Immature natural killer cell (primary cell): ENCODE measurements at regions not wholly inside any gene's neighbourhood (a gene's known extent, or its start where the extent isn't known, plus 50 kb on each side); places are given as distances from the start of the nearest gene placed in this dataset.
A peak's percentile ranks its signal among the peaks of the same experiment; 100 is the strongest.
"Not testable (repeated sequence)": the region's sequence is repeated elsewhere in the genome, so short reads cannot be mapped to it uniquely, and the experiment has no call there.

Experiments
- DNase-seq, 3 donors: peaks; one replicate each; pipeline ENCODE4 v3.0.0; 2022; ENCODE audit warnings: mixed read lengths in 1 of 3
- H3K27ac Mint-ChIP-seq, 6 donors: one replicate each; pipeline ENCODE4 v1.8.0; 2020; ENCODE audit warnings: mixed read lengths in 6 of 6, mild to moderate bottlenecking in 5 of 6, inconsistent platforms in 4 of 6, moderate library complexity in 3 of 6
- H3K27me3 Mint-ChIP-seq, 3 donors: one replicate each; pipeline ENCODE4 v1.8.0; 2020 to 2021; ENCODE audit warnings: low read depth in 3 of 3, mild to moderate bottlenecking in 3 of 3, mixed read lengths in 3 of 3, moderate library complexity in 3 of 3, inconsistent platforms in 1 of 3
- H3K36me3 Mint-ChIP-seq, 3 donors: one replicate each; pipeline ENCODE4 v1.8.0; 2020; ENCODE audit warnings: mixed read lengths in 3 of 3, inconsistent platforms in 2 of 3, mild to moderate bottlenecking in 2 of 3
- H3K4me1 Mint-ChIP-seq, 2 donors: one replicate each; pipeline ENCODE4 v1.8.0; 2020; ENCODE audit warnings: inconsistent platforms in 2 of 2, mild to moderate bottlenecking in 2 of 2, mixed read lengths in 2 of 2, moderate library complexity in 1 of 2
- H3K4me3 Mint-ChIP-seq, 5 donors: one replicate each; pipeline ENCODE4 v1.8.0; 2020; ENCODE audit warnings: mild to moderate bottlenecking in 5 of 5, mixed read lengths in 5 of 5, inconsistent platforms in 3 of 5, moderate library complexity in 3 of 5
- H3K9me3 Mint-ChIP-seq, 6 donors: one replicate each; pipeline ENCODE4 v1.8.0; 2020; ENCODE audit warnings: mild to moderate bottlenecking in 6 of 6, mixed read lengths in 6 of 6, inconsistent platforms in 4 of 6, moderate library complexity in 3 of 6

DNA sequence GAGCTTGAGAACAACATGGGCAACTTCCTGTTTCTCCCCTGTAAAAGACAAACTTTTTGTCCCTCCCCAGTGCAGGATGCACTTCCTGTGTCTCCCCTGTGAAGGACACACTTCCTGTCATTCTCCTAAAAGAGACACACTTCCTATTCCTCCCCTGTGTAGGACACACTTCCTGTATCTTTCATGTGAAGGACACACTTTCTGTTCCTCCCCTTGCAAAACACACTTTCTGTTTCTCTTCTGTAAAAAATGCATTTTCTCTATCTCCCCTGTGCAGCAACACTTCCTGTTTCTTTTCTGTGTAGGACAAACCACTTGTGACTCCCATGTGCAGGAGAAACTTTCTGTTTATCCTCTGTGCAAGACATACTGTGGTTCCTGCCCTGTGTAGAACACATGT, 488.6 kb upstream of the USP9Y start:
- no peak for DNase-seq
- no peaks in the 10 kb centered on the region for H3K27me3 Mint-ChIP-seq
- no peaks in the 10 kb centered on the region for H3K4me1 Mint-ChIP-seq
- peak overlapping the region in 1 of 6 donors; percentile 10 for H3K27ac Mint-ChIP-seq
- H3K4me3 Mint-ChIP-seq = peak overlapping the region in 1 of 5 donors; percentile 65
- H3K36me3 Mint-ChIP-seq = peaks cover 0 to 47% (median 0%) of the 10 kb centered on the region in 3 donors
- peaks cover 0 to 59% (median 0%) of the 10 kb centered on the region in 6 donors for H3K9me3 Mint-ChIP-seq

DNA sequence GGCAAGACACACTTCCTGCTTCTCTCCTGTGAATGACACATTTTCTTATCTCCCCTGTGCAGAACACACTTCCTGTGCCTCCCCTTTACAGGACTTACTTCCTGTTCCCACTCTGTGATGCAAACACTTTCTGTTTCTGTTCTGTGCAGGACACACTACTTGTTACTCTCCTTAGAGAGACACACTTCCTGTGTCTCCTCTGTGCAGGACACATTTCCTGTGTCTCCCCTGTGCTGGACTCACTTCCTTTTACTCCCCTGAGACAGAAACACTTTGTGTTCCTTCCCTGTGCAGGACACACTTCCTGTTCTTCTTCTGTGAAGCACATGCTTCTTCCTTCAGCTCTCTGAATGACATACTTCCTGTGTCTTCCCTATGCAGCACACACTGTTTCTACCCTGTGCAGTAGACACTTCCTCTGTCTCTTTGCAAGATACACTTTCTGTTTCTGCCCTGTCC, 485.4 kb upstream of the USP9Y start:
- no peak for DNase-seq
- no peaks in the 10 kb centered on the region for H3K4me1 Mint-ChIP-seq
- H3K36me3 Mint-ChIP-seq = peaks cover 0 to 53% (median 0%) of the 10 kb centered on the region in 3 donors
- H3K9me3 Mint-ChIP-seq = peaks cover 0 to 69% (median 0%) of the 10 kb centered on the region in 6 donors
- H3K4me3 Mint-ChIP-seq = peak overlapping the region in 1 of 5 donors; percentile 75
- peak overlapping the region in 1 of 6 donors; percentile 84 for H3K27ac Mint-ChIP-seq
- H3K27me3 Mint-ChIP-seq = no peaks in the 10 kb centered on the region

DNA sequence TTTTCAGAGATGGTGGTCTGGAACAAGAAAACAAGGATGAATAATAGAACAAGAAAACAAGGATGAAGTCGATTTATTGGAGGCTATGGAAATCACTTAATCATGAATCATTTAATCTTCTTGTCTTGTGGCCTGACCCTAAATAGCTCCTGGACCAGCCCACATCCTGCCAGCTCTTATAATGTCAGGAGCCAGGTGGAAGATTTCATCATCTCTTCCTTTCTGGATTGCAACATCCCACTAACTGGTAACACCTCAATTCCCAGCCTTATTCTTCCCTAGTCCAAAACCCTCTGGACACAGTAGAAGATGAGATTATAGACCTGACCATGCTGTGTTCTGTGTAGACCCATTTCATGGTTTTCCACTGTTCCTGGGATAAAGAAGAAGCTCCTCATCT, 470.1 kb upstream of the USP9Y start:
- no peak for DNase-seq
- Mint-ChIP-seq H3K36me3 (no peaks in the 10 kb centered on the region), H3K27ac (no peak overlapping the region), H3K4me3 (no peak overlapping the region), H3K27me3 (peaks cover 0 to 5% (median 0%) of the 10 kb centered on the region in 3 donors), H3K9me3 (peaks cover 0 to 2% (median 0%) of the 10 kb centered on the region in 6 donors), H3K4me1 (no peaks in the 10 kb centered on the region)

DNA sequence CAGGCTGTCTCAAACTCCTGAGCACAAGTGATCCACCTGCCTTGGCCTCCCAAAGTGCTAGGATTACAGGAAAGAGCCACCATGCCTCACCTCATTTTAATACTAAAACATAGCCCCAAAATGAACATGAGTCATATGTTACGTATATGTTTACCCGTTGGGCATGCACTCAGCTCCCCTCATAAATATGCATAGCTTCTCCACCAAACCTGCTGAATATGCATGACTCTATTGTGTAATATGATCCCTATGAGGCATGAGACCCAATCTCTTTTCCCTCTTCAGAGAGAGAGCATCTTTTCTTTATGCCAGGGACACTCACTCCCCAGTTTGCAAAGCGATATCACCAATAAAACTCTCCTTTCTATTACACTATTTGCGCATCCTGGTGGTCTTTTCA, 464.6 kb upstream of the USP9Y start:
- Mint-ChIP-seq H3K9me3 (no peaks in the 10 kb centered on the region), H3K27me3 (peaks cover 0 to 2% (median 0%) of the 10 kb centered on the region in 3 donors), H3K4me3 (no peak overlapping the region)

DNA sequence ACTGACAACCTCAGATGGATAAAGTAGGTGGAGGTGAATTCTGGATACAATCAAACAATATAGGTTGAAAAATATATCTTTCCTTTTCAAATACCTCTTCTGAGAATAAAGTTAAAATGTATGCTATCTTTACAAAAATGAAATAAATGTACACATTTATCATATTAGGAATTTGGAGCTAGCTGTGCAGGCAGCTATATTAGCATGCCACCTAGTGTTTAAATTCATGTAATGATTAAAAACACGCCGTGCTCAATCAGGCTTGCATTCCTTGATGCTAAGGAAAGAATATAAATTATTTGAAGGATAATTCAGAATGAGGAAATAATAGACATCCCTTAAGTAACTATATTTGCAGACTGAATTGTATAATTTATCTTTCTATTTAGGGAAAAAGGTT, 460.7 kb upstream of the USP9Y start:
- not testable (repeated sequence) for H3K9me3 Mint-ChIP-seq, H3K36me3 Mint-ChIP-seq, H3K4me1 Mint-ChIP-seq, H3K27me3 Mint-ChIP-seq, DNase-seq, H3K27ac Mint-ChIP-seq, H3K4me3 Mint-ChIP-seq

More for the DNA sequence above, 464.6 kb upstream of the USP9Y start:
- H3K27ac Mint-ChIP-seq = no peak overlapping the region
- DNase-seq = no peak
- H3K36me3 Mint-ChIP-seq = no peaks in the 10 kb centered on the region
- no peaks in the 10 kb centered on the region for H3K4me1 Mint-ChIP-seq

DNA sequence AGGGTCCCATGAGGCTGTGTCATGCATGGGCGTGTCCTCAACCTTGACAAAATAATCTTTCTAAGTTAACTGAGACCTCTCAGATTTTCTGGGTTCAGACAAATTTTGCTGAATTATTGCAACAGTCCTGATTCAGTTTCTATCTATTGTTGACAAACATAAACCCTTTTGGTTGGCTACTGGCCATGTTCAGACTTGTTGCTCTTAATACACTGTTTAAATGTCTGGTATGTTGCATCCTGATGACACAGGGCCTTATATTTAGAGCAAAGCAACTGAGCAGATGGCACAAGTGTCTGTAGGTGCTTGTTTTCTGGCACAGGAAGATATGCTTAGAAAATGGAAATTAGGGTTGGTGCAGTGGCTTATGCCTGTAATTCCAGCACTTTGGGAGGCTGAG, 456.9 kb upstream of the USP9Y start:
- H3K9me3 Mint-ChIP-seq = no peaks in the 10 kb centered on the region
- H3K36me3 Mint-ChIP-seq = no peaks in the 10 kb centered on the region
- peaks cover 0 to 4% (median 0%) of the 10 kb centered on the region in 3 donors for H3K27me3 Mint-ChIP-seq
- H3K27ac Mint-ChIP-seq = no peak overlapping the region
- no peak for DNase-seq
- H3K4me3 Mint-ChIP-seq = no peak overlapping the region
- no peaks in the 10 kb centered on the region for H3K4me1 Mint-ChIP-seq

DNA sequence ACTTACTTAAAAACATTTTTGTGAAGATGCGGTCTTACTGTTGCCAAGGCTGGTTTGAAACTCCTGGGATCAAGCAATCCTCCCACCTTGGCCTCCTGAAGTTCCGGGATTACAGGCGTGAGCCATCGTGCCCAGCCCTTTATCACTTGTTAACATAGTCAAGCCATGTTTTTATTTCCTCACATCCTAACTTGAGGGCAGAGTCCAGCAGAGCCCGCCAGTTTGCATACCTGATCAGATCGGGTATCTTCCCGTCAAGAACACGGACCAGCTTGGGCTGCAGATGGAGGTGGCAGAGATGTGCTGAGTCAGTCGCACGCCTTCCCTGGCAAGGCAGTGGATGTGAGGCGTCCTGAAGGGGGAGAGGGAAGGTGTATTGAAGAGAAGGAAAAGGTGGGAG, 447.3 kb upstream of the USP9Y start:
- H3K4me1 Mint-ChIP-seq = no peaks in the 10 kb centered on the region
- H3K27ac Mint-ChIP-seq = no peak overlapping the region

DNA sequence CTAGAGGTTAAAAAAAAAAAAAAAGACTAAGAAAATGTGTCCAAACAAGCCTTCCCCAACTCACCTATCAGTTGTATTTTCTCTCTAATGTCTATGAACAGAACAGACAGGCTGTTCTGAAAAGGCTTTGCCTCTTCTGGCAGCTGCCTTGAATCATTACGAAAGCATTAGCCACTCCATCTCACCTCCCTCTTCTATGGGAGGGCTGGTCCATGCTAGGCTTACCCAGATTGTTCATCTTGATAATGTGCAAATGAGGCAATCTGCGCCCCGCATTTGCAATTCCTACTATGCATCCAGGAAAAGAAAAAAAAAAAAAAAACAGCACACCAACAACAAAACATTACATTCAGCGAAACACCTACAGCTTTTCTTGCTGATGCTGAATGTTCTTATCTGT, 429.9 kb upstream of the USP9Y start:
- Mint-ChIP-seq H3K36me3 (no peaks in the 10 kb centered on the region), H3K9me3 (no peaks in the 10 kb centered on the region), H3K27me3 (no peaks in the 10 kb centered on the region), H3K27ac (no peak overlapping the region), H3K4me1 (no peaks in the 10 kb centered on the region), H3K4me3 (no peak overlapping the region)
- DNase-seq = no peak

More for the DNA sequence above, 447.3 kb upstream of the USP9Y start:
- DNase-seq = no peak
- H3K4me3 Mint-ChIP-seq = no peak overlapping the region
- no peaks in the 10 kb centered on the region for H3K36me3 Mint-ChIP-seq
- H3K27me3 Mint-ChIP-seq = peaks cover 0 to 1% (median 0%) of the 10 kb centered on the region in 3 donors
- H3K9me3 Mint-ChIP-seq = peaks cover 0 to 3% (median 0%) of the 10 kb centered on the region in 6 donors

DNA sequence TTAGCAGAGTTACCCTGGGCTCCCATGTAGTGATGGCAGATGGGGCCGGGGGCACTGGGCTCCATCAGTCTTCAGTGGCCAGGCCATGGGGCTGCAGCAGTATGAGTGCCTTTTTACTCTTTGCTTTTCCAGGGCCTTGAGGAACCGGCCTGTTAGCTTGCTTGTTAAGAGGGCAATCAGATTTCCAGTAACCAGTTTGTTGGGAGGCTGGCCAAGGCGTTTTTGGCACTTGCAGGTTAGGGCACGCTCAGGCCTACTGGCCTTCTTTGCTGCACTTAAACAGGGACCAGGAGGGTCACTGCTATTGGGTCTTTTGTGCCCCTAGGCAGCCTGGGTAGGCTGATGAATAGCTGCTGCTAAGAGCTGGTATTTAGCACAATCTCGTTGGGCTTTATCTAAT, 415.4 kb upstream of the USP9Y start:
- H3K36me3 Mint-ChIP-seq = no peaks in the 10 kb centered on the region
- no peak overlapping the region for H3K4me3 Mint-ChIP-seq
- H3K4me1 Mint-ChIP-seq = no peaks in the 10 kb centered on the region
- DNase-seq = no peak
- H3K9me3 Mint-ChIP-seq = peaks cover 0 to 2% (median 0%) of the 10 kb centered on the region in 6 donors
- H3K27ac Mint-ChIP-seq = no peak overlapping the region
- peaks cover 0 to 5% (median 0%) of the 10 kb centered on the region in 3 donors for H3K27me3 Mint-ChIP-seq

DNA sequence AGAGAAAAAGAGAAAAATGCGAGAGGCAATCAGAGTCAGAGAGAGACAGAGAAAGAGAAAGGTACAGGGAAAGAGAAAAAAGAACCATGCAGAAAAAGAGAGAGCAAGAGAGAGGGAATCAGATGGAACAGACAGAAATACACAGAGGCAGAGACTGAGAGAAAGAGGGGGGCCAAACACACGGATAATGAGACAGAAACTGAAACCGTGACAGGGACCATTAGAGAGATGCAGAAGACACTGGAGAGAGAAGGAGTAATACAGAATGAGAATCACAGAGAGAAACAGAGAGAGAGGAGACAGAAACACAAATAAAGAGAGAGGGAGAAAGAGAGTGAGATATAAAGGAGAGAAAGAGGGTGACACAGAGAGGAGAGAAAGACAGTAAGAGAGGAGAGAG, 412.1 kb upstream of the USP9Y start:
- Mint-ChIP-seq H3K9me3 (peaks cover 0 to 2% (median 0%) of the 10 kb centered on the region in 6 donors), H3K36me3 (no peaks in the 10 kb centered on the region), H3K4me1 (no peaks in the 10 kb centered on the region), H3K27ac (no peak overlapping the region), H3K27me3 (peaks cover 0 to 9% (median 0%) of the 10 kb centered on the region in 3 donors), H3K4me3 (peak overlapping the region in 1 of 5 donors; percentile 81)
- DNase-seq = no peak

DNA sequence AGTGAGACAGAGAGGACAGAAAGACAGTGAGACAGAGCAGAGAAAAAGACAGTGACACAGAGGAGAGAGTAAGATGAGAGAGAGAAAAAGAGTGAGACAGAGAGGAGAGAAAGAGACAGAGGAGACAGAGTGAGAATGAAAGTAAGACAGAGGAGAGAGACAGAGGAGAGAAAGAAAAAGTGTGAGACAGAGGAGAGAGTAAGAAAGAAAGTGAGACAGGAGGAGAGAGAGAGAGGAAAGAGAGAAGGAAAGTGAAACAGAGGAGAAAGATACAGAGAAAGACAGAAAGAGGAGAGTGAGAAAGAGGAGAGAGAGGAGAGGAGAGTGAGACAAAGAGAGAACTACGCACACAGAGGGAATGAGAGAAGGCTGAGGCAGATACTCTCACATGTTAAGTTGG, 411.6 kb upstream of the USP9Y start:
- peaks cover 0 to 2% (median 0%) of the 10 kb centered on the region in 6 donors for H3K9me3 Mint-ChIP-seq
- DNase-seq = no peak
- H3K27me3 Mint-ChIP-seq = peaks cover 0 to 9% (median 0%) of the 10 kb centered on the region in 3 donors
- no peaks in the 10 kb centered on the region for H3K4me1 Mint-ChIP-seq
- peak overlapping the region in 1 of 5 donors; percentile 81 for H3K4me3 Mint-ChIP-seq
- H3K27ac Mint-ChIP-seq = no peak overlapping the region
- H3K36me3 Mint-ChIP-seq = no peaks in the 10 kb centered on the region

DNA sequence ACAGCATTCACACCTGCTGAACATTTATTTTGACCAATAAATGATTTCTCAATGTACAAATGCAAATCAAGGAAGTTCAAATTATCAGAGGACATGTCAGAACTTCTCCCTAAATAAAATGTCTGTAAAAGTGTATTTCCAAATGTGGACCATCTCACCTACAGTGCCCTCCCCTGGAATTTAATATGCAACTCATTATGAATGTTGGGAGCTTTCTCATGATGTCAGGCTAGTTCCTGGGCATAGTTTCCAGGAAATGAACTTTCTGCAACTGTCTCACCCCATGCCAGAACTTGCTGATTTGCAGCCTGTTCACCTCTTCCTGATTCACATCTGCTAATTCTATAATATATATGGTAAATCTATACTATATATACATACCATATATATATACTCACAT, 408.5 kb upstream of the USP9Y start:
- no peaks in the 10 kb centered on the region for H3K9me3 Mint-ChIP-seq
- H3K4me3 Mint-ChIP-seq = no peak overlapping the region
- peaks cover 0 to 9% (median 0%) of the 10 kb centered on the region in 3 donors for H3K27me3 Mint-ChIP-seq
- DNase-seq = no peak
- no peak overlapping the region for H3K27ac Mint-ChIP-seq
- no peaks in the 10 kb centered on the region for H3K36me3 Mint-ChIP-seq
- H3K4me1 Mint-ChIP-seq = no peaks in the 10 kb centered on the region

DNA sequence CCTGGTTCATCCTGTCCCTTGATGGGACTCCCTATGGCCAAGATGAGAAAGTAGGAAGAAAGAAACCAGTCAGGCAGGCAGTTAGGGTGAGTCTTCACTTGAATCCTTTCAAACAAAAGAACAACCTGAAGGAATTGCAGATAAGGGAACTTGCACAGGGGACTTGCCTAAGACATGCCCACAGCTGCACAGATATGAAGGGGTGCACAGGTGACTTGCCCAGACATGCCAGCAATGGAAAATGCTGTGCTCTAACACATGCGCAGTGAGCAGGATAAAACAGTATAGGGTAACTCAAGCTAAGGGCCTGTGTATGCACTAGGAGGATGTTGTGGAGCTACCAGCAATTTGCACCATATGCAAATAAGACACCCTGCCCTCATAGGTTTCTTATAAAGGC, 404.6 kb upstream of the USP9Y start:
- Mint-ChIP-seq H3K27me3 (peaks cover 0 to 4% (median 0%) of the 10 kb centered on the region in 3 donors), H3K4me3 (no peak overlapping the region), H3K27ac (no peak overlapping the region), H3K9me3 (no peaks in the 10 kb centered on the region), H3K36me3 (no peaks in the 10 kb centered on the region), H3K4me1 (no peaks in the 10 kb centered on the region)
- no peak for DNase-seq

DNA sequence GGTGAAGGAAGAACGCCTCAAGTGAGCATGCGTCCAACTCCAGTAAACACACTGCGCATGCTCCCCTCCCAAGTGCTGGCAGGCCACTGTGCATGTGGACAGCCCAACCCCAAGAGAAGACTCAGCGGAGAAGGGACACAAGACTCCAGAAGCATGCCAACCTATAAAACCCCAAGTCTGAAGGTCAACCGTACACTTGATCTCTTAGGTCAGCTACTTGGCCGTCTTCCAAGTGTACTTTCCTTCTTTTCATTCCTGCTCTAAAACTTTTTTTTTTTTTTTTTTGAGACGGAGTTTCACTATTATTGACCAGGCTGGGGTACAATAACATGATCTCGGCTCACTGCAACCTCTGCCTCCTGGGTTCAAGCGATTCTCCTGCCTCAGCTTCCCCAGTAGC, 401.2 kb upstream of the USP9Y start:
- not testable (repeated sequence) for H3K36me3 Mint-ChIP-seq, H3K4me3 Mint-ChIP-seq, H3K27me3 Mint-ChIP-seq, DNase-seq, H3K27ac Mint-ChIP-seq, H3K9me3 Mint-ChIP-seq, H3K4me1 Mint-ChIP-seq

DNA sequence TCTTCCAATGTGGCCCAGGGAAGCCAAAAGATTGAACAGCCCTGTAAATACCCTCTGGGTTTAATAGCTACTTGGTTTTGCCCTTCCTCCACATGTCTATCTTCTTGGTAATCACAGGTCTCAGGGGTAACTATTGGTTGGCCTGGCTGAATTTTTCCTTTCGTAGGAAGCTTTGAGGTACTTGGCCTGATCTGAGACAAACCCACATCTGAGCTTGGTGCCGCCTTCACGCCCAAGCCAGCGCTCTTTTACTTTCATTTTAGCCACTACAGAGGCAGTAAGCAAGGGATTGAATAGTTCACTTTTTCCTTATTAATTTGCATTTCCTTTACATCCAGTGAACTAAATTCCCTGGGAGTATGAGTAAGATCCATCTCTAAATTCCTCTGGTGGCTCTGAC, 397.6 kb upstream of the USP9Y start:
- peak overlapping the region in 1 of 6 donors; percentile 70 for H3K27ac Mint-ChIP-seq
- no peaks in the 10 kb centered on the region for H3K36me3 Mint-ChIP-seq
- no peak for DNase-seq
- no peaks in the 10 kb centered on the region for H3K27me3 Mint-ChIP-seq
- H3K4me3 Mint-ChIP-seq = peak overlapping the region in 1 of 5 donors; percentile 88
- H3K9me3 Mint-ChIP-seq = no peaks in the 10 kb centered on the region
- no peaks in the 10 kb centered on the region for H3K4me1 Mint-ChIP-seq
